Keratinocyte (primary cell): ENCODE measurements at regions not wholly inside any gene's neighbourhood (a gene's known extent, or its start where the extent isn't known, plus 50 kb on each side); places are given as distances from the start of the nearest gene placed in this dataset.

Source experiments
- DNase-seq: peaks from one replicate; pipeline ENCODE4 v3.0.0-alpha.2; 2011; ENCODE audit warnings: low read depth, missing footprints, low spot score
- FAIRE-seq: peaks from 2 replicates; lab custom pipeline; 2011; peaks lifted over from hg19 to GRCh38; lab: Jason Lieb, UNC
- H2AFZ ChIP-seq: 2 replicates; pipeline ENCODE4 v1.6.0; 2012; ENCODE audit warnings: low read length, control low read depth, inconsistent platforms; ENCODE audit not compliant: control insufficient read depth
- H3K27ac ChIP-seq: 2 replicates; pipeline ENCODE4 v1.5.1; 2011; ENCODE audit warnings: low read length; ENCODE audit not compliant: control insufficient read depth, insufficient read depth
- H3K27me3 ChIP-seq: 3 replicates; pipeline ENCODE4 v1.6.0; 2011; ENCODE audit warnings: low read length; ENCODE audit not compliant: control insufficient read depth, insufficient read depth; ENCODE audit errors: extremely low read depth
- H3K36me3 ChIP-seq, 2 experiments: 2 replicates in 1 of 2; 3 replicates in 1 of 2; pipeline ENCODE4 v1.5.1; 2011; ENCODE audit warnings: low read length in 2 of 2, mild to moderate bottlenecking in 1 of 2; ENCODE audit not compliant: control insufficient read depth in 2 of 2, insufficient read depth in 2 of 2; ENCODE audit errors: extremely low read depth in 1 of 2
- H3K4me1 ChIP-seq: 3 replicates; pipeline ENCODE4 v1.5.1; 2011; ENCODE audit warnings: low read length; ENCODE audit not compliant: control insufficient read depth, insufficient read depth; ENCODE audit errors: extremely low read depth
- H3K4me2 ChIP-seq: 3 replicates; pipeline ENCODE4 v1.6.0; 2011; ENCODE audit warnings: low read depth, low read length; ENCODE audit not compliant: control insufficient read depth, insufficient read depth; ENCODE audit errors: extremely low read depth
- H3K4me3 ChIP-seq, 3 experiments: fragments of 200-600 bp in 1 of 3; sonication (generic) in 1 of 3; 2 replicates in 2 of 3; 3 replicates in 1 of 3; pipeline ENCODE4 v1.5.1; 2011 to 2016; ENCODE audit warnings: low read length in 3 of 3, mild to moderate bottlenecking in 3 of 3, control low read depth in 2 of 3, inconsistent platforms in 1 of 3, low read depth in 1 of 3, mixed read lengths in 1 of 3, mixed run types in 1 of 3, moderate library complexity in 1 of 3; ENCODE audit not compliant: control insufficient read depth in 2 of 3, insufficient read depth in 2 of 3; ENCODE audit errors: extremely low read depth in 1 of 3
- H3K79me2 ChIP-seq: 2 replicates; pipeline ENCODE4 v1.6.0; 2012; ENCODE audit warnings: low read length; ENCODE audit not compliant: control insufficient read depth, insufficient read depth
- H3K9ac ChIP-seq: 3 replicates; pipeline ENCODE4 v1.6.0; 2011; ENCODE audit warnings: low read length; ENCODE audit not compliant: control insufficient read depth, insufficient read depth; ENCODE audit errors: extremely low read depth
- H3K9me1 ChIP-seq: 3 replicates; pipeline ENCODE4 v1.6.0; 2011; ENCODE audit warnings: low read length; ENCODE audit not compliant: control insufficient read depth, insufficient read depth; ENCODE audit errors: extremely low read depth
- H3K9me3 ChIP-seq: 2 replicates; pipeline ENCODE4 v1.5.1; 2012; ENCODE audit warnings: low read depth, low read length; ENCODE audit not compliant: control insufficient read depth
- H4K20me1 ChIP-seq: 3 replicates; pipeline ENCODE4 v1.6.0; 2011; ENCODE audit warnings: low read length; ENCODE audit not compliant: control insufficient read depth, insufficient read depth; ENCODE audit errors: extremely low read depth
- CTCF ChIP-seq, 3 experiments: IDR thresholded peaks in 1 of 3; conservative IDR thresholded peaks in 1 of 3; optimal IDR thresholded peaks in 1 of 3; 2 replicates in 2 of 3; 3 replicates in 1 of 3; pipeline versions ENCODE3 to v1.5.1; 2011; ENCODE audit warnings: low read length in 3 of 3, mild to moderate bottlenecking in 3 of 3, moderate library complexity in 2 of 3, control low read depth in 1 of 3, inconsistent platforms in 1 of 3; ENCODE audit not compliant: insufficient read depth in 2 of 3; ENCODE audit errors: extremely low read depth in 1 of 3
- EZH2 ChIP-seq: IDR thresholded peaks from one replicate; pipeline ENCODE4 v1.6.1; 2012; ENCODE audit warnings: inconsistent platforms, mild to moderate bottlenecking, low read length, moderate library complexity
- dilution Hi-C: fragments of 300-500 bp; cut with MboI; formaldehyde crosslinking; loops from one replicate; pipeline ENCODE4 v1.7.0; 2020; ENCODE audit warnings: low sequenced_read_pairs; ENCODE audit not compliant: extremely low pct_ligation_motif_present

GRCh38 chr5:108670591-108671289, 77.0 kb upstream of the FER start:
- no peak for FAIRE-seq
- Histone ChIP-seq H4K20me1 (no peaks in the 10 kb centered on the region), H3K79me2 (no peaks in the 10 kb centered on the region), H3K4me1 (no peaks in the 10 kb centered on the region), H3K36me3 (no peaks in the 10 kb centered on the region), H3K9me3 (no peaks in the 10 kb centered on the region), H3K27me3 (no peaks in the 10 kb centered on the region), H3K9me1 (no peaks in the 10 kb centered on the region), H2AFZ (no peak overlapping the region), H3K4me2 (no peak overlapping the region), H3K9ac (no peak overlapping the region), H3K27ac (no peak overlapping the region), H3K4me3 (no peak overlapping the region)
- no peak for DNase-seq
- TF ChIP-seq CTCF (optimal IDR thresholded peaks at IDR 0.05 in 1 of 3, IDR thresholded peaks at IDR 0.05 in 1 of 3, conservative IDR thresholded peaks at IDR 0.05 in 1 of 3; ENCODE audit: extremely low read depth in 1 of 3, insufficient read depth in 2 of 3, low read length in 3 of 3) (no peak), EZH2 (no peak)
- dilution Hi-C loops = no loop called here

GRCh38 chr5:108669462-108669861, 78.2 kb upstream of the FER start:
- Histone ChIP-seq H4K20me1 (no peaks in the 10 kb centered on the region), H2AFZ (no peak overlapping the region), H3K9me1 (no peaks in the 10 kb centered on the region), H3K27me3 (no peaks in the 10 kb centered on the region), H3K4me1 (no peaks in the 10 kb centered on the region), H3K27ac (no peak overlapping the region), H3K79me2 (no peaks in the 10 kb centered on the region), H3K4me3 (no peak overlapping the region), H3K9me3 (no peaks in the 10 kb centered on the region), H3K9ac (no peak overlapping the region), H3K36me3 (no peaks in the 10 kb centered on the region), H3K4me2 (no peak overlapping the region)
- FAIRE-seq (no peak), DNase-seq (no peak)
- dilution Hi-C loops = no loop called here
- TF ChIP-seq EZH2 (no peak), CTCF (optimal IDR thresholded peaks at IDR 0.05 in 1 of 3, IDR thresholded peaks at IDR 0.05 in 1 of 3, conservative IDR thresholded peaks at IDR 0.05 in 1 of 3; ENCODE audit: extremely low read depth in 1 of 3, insufficient read depth in 2 of 3, low read length in 3 of 3) (no peak)
